ENCODE measurements at regions not wholly inside any gene's neighbourhood (a gene's known extent, or its start where the extent isn't known, plus 50 kb on each side); places are given as distances from the start of the nearest gene placed in this dataset.

DNA sequence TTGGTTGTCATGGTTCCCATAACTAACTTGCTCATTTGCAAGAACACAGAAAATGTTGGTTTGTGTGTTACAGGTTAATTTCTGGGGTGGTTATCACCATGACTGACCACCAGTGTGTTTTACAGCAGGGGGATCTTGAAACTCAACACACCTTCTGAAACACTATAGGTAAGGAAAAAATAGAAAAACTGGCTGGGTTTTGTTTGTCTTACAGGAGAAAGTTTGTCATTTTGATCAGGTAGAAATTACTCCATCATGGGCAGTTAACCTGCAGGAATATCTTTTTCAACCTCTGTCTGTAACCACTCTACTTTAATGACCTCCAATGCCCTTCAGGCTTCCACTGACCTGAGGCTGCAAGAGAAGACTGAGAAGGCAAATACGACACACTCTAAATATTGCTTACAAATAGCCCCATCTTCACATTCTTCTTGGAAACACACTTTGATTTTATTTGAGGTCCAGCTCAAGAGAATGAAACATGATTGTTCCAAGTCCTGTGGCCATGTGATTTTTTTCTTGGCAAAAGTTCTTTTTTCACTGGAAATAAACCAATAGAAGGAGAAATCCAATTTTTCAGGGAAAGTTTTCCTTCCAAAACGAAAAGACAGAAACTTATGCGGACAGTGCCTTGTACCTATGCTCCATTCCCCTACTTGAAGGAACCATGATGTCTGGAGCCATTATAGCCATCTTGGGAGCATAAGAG lies 428.7 kb upstream of the SALL1 start:
- no peak for DNase-seq (ENCODE audit: low spot score)

DNA sequence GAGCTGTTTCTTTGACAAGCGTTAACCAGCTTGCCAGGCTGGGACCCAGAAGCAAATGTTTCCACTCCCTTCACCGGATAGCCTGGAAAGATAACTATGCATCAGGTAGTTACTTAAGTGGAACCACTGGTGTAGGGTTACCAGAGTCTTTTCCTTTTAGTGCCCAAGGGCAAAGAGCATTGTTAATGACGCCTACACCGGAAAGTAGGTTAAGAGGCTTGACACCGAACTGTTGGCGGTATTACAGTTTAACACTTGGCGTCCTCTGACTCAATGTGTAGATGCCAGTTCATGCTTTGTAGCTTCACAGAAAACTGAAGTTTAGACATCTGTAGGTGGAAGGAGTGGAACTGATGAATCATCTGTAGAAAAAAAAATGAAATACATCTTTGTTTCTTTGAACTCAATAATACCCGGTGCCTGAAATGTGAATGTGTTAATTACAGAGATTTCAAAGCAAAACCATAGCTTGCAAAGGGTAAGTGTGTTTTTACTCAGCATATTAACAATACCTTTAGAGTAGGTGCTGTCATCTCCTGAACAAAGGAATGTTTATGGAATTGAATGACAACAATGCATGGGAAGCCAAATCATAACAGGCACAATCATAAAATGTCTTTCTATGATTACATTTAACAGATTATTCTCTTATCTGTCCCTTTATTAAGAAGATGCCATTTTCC lies 426.7 kb upstream of the SALL1 start:
- no peak for DNase-seq (ENCODE audit: low spot score)

DNA sequence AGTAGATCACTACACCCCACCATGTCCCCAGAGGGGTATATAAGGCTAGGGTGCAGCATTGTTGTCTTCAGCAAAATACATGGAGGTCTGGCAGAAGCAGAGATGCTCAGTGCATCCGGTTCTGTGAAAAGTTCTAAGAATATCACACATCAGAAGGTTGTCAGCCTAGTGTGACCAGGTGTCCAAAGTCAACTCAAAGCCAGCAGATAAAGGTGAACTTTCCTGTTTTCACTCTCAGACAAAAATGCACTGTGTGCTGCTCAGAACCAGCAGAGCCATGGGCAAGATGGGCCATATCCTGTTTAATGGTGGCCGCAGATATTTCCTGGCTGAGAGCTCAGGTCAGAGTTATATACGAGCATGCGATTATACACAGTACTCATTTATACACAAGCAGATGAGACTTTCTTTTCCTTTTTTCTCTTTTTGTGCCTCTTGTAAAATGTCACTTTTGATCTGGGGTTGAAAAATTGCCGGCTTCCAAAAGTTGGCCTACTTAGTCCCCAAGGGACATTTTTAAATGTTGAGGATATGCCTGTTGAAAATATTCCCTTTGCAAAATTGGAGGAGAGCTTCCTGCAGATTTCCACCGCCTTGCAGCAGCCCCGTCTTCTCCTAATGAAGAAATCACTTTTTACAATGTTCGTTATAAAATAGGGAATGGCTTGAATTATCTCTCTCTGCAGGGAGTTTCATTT lies 425.6 kb upstream of the SALL1 start:
- DNase-seq (ENCODE audit: low spot score), result no peak

DNA sequence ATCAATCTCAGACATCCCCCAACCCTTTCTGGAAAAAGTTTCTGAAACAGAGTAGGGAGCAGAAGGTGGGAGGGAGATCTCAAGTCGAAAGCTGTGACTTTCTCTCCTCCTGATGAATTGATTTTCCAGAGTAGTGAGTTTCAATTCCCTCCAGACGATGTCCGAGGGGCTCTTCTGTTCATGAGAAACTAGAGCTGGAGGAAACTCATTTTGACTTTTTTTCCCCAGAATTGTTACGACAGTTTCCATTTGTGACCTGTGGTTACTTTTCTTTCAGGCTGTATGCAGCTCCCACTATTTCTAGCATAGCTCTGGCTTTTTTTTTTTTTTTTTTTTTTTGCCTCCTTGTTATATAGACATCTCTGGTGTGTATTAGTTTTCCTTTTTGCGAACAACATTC lies 422.1 kb upstream of the SALL1 start:
- no peak for DNase-seq (ENCODE audit: low spot score)

DNA sequence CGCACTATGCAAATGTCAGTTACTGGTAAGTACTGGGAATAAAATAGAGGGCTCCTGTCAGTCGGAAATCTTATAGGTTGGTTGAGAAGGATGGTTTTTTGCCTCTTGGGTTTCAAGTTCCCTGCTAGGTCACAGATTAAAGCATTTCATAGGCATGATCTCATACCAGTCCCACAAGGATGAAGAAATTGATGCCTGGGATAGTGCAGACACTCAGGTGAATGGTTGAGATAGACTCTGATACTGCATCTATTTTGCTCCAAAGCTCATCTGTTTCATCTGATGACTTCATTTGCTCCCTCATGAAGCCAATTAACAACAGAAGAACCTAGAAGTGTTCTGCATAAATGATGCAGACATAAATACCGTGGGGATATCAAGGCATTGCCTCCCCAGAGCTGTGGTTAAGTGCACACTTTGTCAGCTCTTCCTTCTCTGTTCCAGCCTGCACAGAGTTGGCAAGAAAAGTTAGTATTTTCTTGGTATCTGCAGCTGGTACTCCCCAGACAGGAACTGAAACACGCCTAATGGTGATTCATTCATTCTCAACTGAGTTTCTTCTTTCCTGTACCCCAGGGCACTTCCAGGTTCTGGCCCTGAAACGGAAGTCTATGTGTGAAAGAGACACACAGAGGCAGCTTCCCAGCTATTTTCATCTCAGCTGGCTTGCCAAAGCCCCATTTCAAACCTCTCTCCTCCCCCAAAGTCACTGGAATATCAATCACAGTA lies 418.3 kb upstream of the SALL1 start:
- DNase-seq (ENCODE audit: low spot score), result no peak

DNA sequence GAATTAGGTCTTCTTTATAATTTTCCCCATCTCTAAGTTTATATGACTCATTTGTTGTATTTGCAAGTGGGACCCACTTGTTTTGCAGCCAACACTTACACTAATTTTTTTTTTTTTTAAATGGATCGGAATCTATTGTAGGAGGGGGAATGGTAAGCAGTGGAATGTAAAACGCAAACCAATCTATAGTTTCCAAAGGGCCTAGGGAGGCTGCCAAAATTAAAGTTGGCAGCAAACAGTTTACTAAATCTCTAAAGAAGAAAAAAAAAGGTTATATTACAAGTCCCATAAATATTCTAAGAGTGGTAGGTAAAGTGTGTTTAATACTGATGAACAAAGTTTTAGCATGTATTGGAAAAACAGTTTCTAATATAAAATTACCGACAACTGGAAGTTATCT lies 416.8 kb upstream of the SALL1 start:
- no peak for DNase-seq (ENCODE audit: low spot score)

DNA sequence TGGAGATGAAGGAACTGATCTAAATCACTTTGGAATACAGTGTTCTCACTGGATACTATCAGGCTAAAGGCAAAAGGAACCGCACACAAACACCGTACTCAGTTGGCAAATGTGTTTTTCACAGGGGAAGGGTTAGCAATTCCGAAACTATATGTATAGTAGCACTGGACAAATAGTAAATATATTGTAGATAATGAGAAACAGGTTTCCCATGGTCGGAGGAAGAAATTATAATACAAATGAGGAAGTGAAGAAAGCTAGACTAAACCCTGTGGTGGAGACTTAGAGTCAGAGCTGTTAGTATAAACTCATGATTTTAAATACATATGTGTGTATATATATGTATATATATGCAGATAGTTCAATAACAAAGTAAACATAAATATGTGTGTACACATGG lies 414.1 kb upstream of the SALL1 start:
- no peak for DNase-seq (ENCODE audit: low spot score)

DNA sequence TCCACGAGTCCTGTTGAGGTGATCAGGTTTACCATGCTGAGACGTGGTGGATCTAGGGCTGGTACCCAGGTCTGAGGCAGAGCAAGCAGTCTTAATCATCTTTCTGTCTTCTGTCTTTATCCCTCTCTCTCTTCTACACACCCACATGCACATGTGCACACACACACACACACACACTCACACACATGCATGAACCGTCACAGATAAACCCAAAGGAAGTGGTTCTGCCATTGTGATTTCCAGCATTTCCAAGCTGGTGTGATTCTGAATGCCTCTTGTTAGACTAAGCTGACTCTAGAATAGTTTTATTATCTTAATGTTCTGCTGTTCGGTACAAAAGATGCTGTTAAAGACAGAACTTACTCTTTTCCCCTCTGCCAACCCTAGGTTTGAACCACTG lies 411.8 kb upstream of the SALL1 start:
- DNase-seq (ENCODE audit: low spot score), result no peak

DNA sequence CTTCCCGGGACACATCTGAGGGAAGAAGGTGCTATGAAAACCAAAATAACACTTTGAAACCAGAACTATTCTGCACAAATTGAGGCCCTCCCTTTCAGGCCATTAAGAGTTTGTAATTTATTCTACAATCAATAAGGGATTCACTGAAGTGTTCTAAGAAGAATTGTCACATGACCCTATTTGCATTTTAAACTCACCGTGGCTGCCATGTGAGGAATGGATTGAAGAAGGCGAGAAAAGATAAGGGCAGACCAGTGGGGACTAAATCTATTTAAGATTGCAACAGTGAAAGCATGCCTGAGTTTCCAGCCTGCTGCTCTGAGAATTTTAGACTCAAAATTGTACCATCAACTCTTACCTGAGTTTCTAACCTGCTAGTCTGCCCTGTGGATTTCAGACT lies 408.8 kb upstream of the SALL1 start:
- no peak for DNase-seq (ENCODE audit: low spot score)

DNA sequence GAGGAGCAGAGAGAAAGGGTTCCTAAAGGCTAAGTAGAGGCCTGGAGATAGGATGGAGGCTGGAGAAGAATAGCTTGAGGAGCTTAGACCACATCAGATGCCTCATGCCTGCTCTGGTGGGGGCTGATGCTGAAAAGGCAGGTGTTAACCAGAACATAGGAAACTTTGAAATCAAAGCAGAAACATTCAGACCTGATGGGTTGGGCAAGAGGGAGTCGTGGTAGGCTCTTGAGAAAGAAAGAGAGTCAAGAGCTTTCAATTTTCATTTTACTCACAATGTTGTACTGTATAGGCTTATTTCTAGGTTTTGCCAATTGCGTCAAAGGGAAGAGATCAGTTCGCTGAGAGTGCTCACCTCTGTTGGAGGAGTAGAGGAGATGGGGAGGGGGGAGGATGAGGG lies 406.6 kb upstream of the SALL1 start:
- DNase-seq (ENCODE audit: low spot score), result no peak

DNA sequence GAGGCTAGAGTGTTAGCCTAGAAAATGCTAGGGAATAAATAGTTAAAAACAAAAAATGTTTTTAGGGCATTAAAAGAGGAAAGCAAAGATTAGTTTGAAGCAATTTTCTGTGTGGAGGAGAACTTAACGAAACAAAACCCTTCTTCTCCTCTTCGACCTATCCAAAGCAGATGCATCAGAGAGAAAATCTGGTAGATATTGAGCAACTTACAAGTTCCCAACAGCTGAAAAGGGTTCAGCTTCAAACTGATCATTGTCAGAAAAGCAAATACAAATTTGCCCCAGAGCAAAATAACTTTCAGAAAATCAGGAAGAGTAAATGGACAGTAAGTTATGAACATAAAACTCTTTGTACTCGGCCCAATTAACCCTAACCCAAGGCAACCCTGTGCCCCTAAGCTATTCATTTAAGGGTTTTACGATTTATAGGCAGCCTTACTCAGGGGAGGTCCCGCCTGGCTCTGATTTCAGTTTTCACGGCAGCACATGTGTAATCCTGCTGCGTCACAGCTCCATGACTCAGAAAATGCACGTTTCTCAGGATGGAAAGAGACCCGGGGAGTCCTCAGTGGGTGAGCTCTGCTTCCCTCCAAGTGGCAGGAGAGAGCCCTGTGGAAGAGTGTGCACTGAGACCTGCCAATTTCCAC lies 405.7 kb upstream of the SALL1 start:
- DNase-seq (ENCODE audit: low spot score), result no peak

DNA sequence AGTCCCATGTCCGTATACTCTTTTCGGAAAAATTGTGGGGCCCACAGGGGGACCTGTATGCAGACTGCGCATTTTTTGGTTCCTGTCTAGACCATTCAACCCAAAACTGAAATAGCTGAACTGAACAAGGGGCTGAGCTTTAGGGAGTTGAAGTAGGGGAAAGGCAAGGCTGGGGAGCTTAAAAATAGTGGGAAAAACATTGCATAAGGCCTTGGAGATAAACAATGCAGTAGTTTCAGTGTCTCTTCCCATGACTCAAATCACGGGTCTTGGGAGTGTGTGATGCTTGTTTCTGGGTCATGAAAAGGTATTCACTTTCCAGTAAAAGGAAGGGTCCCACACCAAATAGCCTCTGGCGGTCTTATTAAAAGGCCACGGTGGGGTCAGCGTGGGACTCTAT lies 402.8 kb upstream of the SALL1 start:
- no peak for DNase-seq (ENCODE audit: low spot score)

DNA sequence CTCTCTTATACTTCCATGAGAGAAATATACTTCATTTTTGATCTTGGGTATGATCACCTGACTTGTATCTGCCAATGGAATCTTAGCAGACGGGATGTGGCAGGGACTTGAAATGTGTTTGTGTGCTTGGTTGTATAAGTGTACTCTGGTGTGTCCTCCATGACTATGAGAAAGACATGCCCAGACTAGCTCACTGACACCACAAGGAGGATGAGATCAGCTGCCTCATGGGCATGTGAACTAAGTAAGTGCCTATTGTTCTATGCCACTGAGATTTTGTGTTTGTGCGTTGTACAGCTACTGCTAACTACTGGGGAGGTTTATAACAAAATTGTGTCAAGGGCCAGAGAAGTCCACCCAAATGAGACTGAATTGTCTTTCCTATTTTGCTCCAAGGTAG lies 402.2 kb upstream of the SALL1 start:
- no peak for DNase-seq (ENCODE audit: low spot score)

DNA sequence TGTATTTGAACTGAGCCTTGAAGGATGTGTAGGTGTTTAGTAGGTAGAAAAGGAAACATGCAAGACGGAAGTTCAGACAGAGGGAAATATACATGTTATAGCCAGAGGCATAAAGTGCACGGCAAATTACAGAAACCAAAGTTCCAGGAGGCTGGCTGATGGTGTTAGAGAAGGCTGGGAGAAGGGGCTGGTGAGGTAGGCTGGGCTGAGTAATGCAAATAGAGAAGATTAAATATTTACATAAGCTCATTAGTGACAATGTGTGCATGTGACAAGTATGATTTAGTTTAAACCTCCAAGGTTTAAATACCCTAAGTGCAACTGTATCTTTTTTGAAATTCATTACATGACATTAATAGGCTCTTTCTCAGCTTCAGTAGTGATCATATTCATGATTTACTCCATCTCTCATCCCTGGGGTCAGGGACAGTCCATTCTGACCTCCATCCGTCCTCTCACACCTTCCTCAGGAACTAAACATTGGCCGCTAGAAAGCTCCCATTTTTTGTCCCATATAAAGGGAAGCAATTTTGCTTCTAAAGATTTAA lies 399.8 kb upstream of the SALL1 start:
- no peak for DNase-seq (ENCODE audit: low spot score)

DNA sequence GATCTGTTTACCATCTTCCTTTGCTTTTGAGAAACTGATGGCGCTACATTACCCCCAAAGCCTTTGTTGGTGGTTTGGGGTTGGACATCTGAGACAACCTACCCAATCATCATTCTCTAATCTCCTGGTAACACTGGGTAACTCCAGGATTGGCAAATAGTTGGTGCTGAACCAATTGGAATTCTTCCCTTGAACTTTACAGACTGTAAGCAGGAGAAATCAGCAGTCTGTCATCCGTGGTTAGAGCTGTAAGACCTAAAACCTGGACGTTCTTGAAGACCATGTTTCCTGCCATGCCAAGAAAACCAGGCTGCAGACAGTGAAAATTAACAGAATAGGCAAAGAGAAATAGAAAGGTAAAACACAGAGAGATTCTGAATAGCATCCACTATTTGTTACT lies 398.8 kb upstream of the SALL1 start:
- DNase-seq (ENCODE audit: low spot score), result no peak

DNA sequence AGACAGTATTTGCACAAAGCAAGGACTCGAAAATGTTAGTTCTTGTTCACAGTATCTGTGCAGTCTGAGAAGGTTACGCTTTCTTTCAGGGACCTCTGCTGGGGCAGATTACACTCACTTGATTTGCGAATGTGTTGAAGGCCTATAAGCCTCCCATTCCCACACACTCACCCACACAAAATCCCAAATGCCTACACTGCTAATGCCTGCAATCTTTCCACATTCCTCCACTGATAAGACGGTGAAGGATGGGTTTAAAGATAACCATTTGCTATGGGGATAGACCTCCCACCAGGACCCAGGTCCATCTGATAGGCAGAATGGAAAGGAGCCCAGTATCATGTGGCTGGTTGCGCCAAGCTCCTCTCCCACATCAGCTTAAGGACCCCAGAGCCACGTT lies 394.9 kb upstream of the SALL1 start:
- DNase-seq (ENCODE audit: low spot score), result no peak

DNA sequence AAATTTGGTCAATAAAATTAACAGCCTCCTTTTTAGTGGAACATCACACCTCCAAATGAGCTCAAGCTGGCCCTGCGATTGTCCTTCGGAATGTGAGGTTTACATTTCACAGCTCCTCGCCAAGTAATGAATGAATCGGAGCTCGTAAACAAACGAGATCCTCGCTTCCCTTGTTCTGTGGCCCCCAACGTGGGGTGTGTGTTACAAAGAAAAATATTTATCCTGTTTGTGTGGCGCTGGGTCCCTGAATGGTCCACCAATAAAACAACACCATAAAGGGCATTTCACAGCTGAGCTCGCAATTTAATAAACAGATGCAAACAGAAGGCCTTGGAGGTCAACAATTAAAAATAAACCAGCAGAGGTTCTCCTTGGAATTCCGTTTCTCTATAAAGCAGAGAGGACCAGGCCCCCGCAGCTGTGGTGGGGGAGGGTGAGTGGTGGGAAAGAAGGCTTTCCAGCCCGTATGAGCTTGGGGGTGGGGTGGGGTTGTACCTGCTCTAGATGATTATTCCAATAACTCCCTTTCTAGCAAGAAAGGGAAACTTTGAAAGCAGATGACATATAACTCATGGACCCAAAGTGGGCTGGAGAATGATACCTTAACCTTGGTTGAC lies 393.9 kb upstream of the SALL1 start:
- no peak for DNase-seq (ENCODE audit: low spot score)

DNA sequence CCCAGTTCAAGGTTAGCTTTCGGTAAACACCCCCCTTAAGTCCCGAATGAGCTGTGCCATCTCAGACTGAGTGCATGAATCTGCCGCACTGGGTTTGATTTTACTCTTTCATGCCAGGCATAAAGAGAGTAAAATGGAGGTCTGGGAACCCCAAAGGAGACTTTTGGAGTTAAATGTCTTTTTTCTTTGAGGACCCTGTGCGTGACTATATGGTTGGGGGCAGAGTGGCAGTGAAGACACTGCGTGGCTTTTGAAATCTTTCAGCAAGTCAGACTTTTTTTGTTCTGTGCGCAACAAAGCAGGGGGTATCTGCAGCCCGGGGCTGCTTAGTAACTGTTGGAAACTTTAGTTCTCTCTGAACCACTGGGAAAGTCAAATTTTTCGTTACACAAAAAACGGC lies 392.9 kb upstream of the SALL1 start:
- no peak for DNase-seq (ENCODE audit: low spot score)

DNA sequence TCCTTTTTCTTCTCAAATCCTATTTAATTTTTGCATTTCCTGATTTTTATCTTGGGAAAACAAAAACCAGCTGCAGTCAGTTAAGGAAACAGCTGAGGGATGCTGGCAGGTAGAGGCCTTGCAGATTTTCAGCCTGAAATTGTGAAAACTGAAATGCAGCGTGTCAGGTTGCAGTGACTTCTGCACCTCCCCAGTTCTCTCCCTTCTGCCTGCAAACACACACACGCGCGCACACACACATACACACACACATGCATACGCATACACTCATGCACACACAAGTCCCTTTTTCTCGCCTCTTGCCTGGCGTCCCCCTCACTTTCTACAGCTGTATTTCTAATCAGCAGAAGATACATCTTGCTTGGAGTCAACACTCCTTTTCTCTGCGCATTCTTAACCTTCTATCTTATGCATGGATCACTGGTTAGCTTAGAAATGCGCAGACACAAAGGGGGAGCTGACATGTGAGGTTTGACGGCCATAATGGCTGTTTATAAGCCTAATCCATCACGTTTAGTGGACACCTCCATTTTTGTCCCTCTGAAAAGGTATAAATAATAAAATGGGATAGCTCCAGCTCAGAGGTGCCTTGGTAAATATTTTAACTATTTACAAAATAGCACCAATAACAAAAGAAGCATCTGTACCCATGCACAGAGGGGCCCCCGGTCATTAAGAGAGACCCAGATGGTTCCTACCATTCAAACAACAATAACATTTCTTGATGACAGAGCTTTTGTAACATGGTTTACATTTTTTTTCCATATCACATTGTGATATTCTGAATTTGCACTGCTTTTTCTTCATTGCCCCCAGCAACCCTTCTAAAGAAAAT lies 392.1 kb upstream of the SALL1 start:
- DNase-seq (ENCODE audit: low spot score), result no peak

DNA sequence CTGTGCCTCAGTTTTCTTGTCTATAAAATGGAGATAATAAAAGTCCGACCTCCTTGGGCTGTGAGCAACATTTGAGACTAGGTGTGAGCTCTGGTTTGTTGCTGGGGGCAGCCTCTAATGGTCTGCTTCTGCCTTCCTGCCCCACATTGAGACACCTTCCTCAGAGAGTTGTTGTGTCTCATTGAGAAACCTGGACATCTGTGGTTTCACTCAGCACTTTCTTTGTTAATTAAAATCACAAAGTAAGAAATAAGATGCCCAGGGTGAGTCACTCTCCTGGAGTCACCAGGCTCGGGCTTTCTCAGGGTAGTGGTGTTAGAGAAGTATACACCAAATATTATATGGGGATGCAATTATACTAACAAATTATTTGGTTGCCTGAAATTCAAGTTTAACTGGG lies 389.2 kb upstream of the SALL1 start:
- no peak for DNase-seq (ENCODE audit: low spot score)

Data from ecto neural progenitor cell (in vitro differentiated cells).